HepG2 (cell line): ENCODE measurements at regions not wholly inside any gene's neighbourhood (a gene's known extent, or its start where the extent isn't known, plus 50 kb on each side); places are given as distances from the start of the nearest gene placed in this dataset.

ENCODE experiments used
- ATAC-seq: fragments of 200-7000 bp; cut with Tn5 transposase; 3 replicates; pipeline ENCODE4 v1.9.1; 2020; ENCODE audit warnings: mild to moderate bottlenecking, moderate library complexity
- BruUV-seq: library from RNA; stranded (reverse); fragments of 400-500 nt; replicated peaks from 2 replicates; lab custom pipeline; 2021; lab: Mats Ljungman, UMichigan
- CTCF ChIA-PET: fragments of 300-600 bp; formaldehyde crosslinking; extraction: SDS; loops from one replicate; lab custom pipeline; 2021; ENCODE audit warnings: low total read pairs, inconsistent platforms, low intra/inter-chr PET ratio; lab: Yijun Ruan, JAX
- POLR2A ChIA-PET: fragments of 350-600 bp; sonication (Branson Sonifier 250); formaldehyde crosslinking; loops from one replicate; lab custom pipeline; 2020; ENCODE audit warnings: antibody characterized with exemption, inconsistent platforms; lab: Yijun Ruan, JAX
- DNase-seq: peaks from one replicate; pipeline ENCODE4 v3.0.0-alpha.2; 2015; ENCODE audit warnings: low spot score
- FAIRE-seq: peaks from 3 replicates; lab custom pipeline; 2011; peaks lifted over from hg19 to GRCh38; lab: Jason Lieb, UNC
- H2AFZ ChIP-seq: one replicate; pipeline ENCODE4 v1.6.1; 2011; ENCODE audit warnings: low read length, inconsistent platforms
- H3K27ac ChIP-seq: fragments of 300-600 bp; 3 replicates; pipeline ENCODE4 v1.8.0; 2011; ENCODE audit warnings: mixed run types, mild to moderate bottlenecking, mixed read lengths, low read length, inconsistent platforms; ENCODE audit not compliant: insufficient read depth; ENCODE audit errors: extremely low read length
- H3K27me3 ChIP-seq, 2 experiments: fragments of 200-600 bp in 1 of 2; 2 replicates in 1 of 2; 3 replicates in 1 of 2; pipeline versions ENCODE4 v1.6.0 to v1.8.0; 2011; ENCODE audit warnings: low read length in 2 of 2, mild to moderate bottlenecking in 2 of 2, moderate library complexity in 2 of 2, inconsistent platforms in 1 of 2; ENCODE audit not compliant: insufficient read depth in 2 of 2, control insufficient read depth in 1 of 2
- H3K36me3 ChIP-seq, 2 experiments: fragments of 200-600 bp in 1 of 2; replicated peaks in 1 of 2; 2 replicates in 1 of 2; 3 replicates in 1 of 2; pipeline versions ENCODE4 v1.5.1 to v1.8.0; 2011; ENCODE audit warnings: low read length in 2 of 2, inconsistent platforms in 1 of 2; ENCODE audit not compliant: insufficient read depth in 2 of 2, control insufficient read depth in 1 of 2
- H3K4me1 ChIP-seq: 2 replicates; pipeline ENCODE4 v1.5.1; 2012; ENCODE audit warnings: low read length, inconsistent platforms; ENCODE audit not compliant: insufficient read depth
- H3K4me2 ChIP-seq: 2 replicates; pipeline ENCODE4 v1.6.0; 2011; ENCODE audit warnings: low read depth, low read length, inconsistent platforms
- H3K4me3 ChIP-seq, 3 experiments: fragments of 200-600 bp in 1 of 3; sonication (generic), shearing (Covaris generic) in 1 of 3; replicated peaks in 1 of 3; 2 replicates each; pipeline ENCODE4 v1.5.1; 2011 to 2016; ENCODE audit warnings: low read length in 3 of 3, inconsistent platforms in 2 of 3, low read depth in 2 of 3, mild to moderate bottlenecking in 2 of 3, control low read depth in 1 of 3, mixed read lengths in 1 of 3; ENCODE audit not compliant: insufficient read depth in 1 of 3
- H3K79me2 ChIP-seq: one replicate; pipeline ENCODE4 v1.6.1; 2011; ENCODE audit warnings: low read length, inconsistent platforms; ENCODE audit not compliant: insufficient read depth
- H3K9ac ChIP-seq: 2 replicates; pipeline ENCODE4 v1.6.0; 2011; ENCODE audit warnings: mild to moderate bottlenecking, low read depth, low read length, inconsistent platforms; ENCODE audit not compliant: insufficient read depth
- H3K9me3 ChIP-seq: 2 replicates; pipeline ENCODE4 v1.5.1; 2012; ENCODE audit warnings: mild to moderate bottlenecking, low read length
- H4K20me1 ChIP-seq: 2 replicates; pipeline ENCODE4 v1.6.0; 2011; ENCODE audit warnings: inconsistent platforms, mild to moderate bottlenecking, low read length, moderate library complexity; ENCODE audit not compliant: insufficient read depth
- ARID2 ChIP-seq: sonication (generic); formaldehyde crosslinking; IDR thresholded peaks from 2 replicates; pipeline ENCODE4 v1.8.1; 2022; ENCODE audit warnings: mild to moderate bottlenecking, missing genetic modification reagents, borderline replicate concordance
- CBX5 ChIP-seq: sonication (generic); formaldehyde crosslinking; IDR thresholded peaks from 2 replicates; pipeline ENCODE4 v1.4.0; 2020; ENCODE audit warnings: missing genetic modification reagents, borderline replicate concordance
- GABPB1 ChIP-seq: IDR thresholded peaks from 2 replicates; pipeline ENCODE4 v1.6.1; 2016; ENCODE audit warnings: mild to moderate bottlenecking, missing genetic modification reagents, moderate library complexity, missing compliant biosample characterization
- GLMP ChIP-seq: sonication (generic); formaldehyde crosslinking; IDR thresholded peaks from 2 replicates; pipeline ENCODE4 v1.9.0; 2021; ENCODE audit warnings: missing genetic modification reagents, mild to moderate bottlenecking, borderline replicate concordance
- GRHL1 ChIP-seq: sonication (generic); formaldehyde crosslinking; conservative IDR thresholded peaks from 2 replicates; pipeline ENCODE4 v1.8.0; 2022; ENCODE audit warnings: missing genetic modification reagents
- GTF2F1 ChIP-seq: fragments of 150-350 bp; IDR thresholded peaks from 2 replicates; pipeline ENCODE4 v1.6.1; 2014; ENCODE audit warnings: low read length
- HMGA1 ChIP-seq: sonication (generic); formaldehyde crosslinking; conservative IDR thresholded peaks from 2 replicates; pipeline ENCODE4 v1.4.0; 2020; ENCODE audit warnings: missing genetic modification reagents
- PLSCR1 ChIP-seq: sonication (generic); formaldehyde crosslinking; IDR thresholded peaks from 2 replicates; pipeline ENCODE4 v1.5.0; 2020; ENCODE audit warnings: missing genetic modification reagents, mild to moderate bottlenecking, borderline replicate concordance
- ZNF329 ChIP-seq: sonication (generic); formaldehyde crosslinking; IDR thresholded peaks from 2 replicates; pipeline ENCODE4 v1.9.0; 2021; ENCODE audit warnings: low read depth, mild to moderate bottlenecking, missing genetic modification reagents
- ZNF790 ChIP-seq: sonication (generic); formaldehyde crosslinking; IDR thresholded peaks from 2 replicates; pipeline ENCODE4 v1.8.0; 2022; ENCODE audit warnings: missing genetic modification reagents, mild to moderate bottlenecking, borderline replicate concordance
- ZUFSP ChIP-seq: sonication (generic); formaldehyde crosslinking; IDR thresholded peaks from 2 replicates; pipeline ENCODE4 v1.9.0; 2021; ENCODE audit warnings: missing genetic modification reagents, mild to moderate bottlenecking, borderline replicate concordance
- WGBS: methylation state at CpG from one replicate; pipeline ENCODE4 v1.1.6; 2017; ENCODE audit warnings: low lambda C conversion rate; 5-methylcytosine and 5-hydroxymethylcytosine counted together
- in situ Hi-C: cut with HindIII; loops from 2 replicates; pipeline ENCODE4 v1.10.0; 2017; ENCODE audit warnings: low pct_unique_long_range_greater_than_20kb; ENCODE audit not compliant: extremely low pct_ligation_motif_present
- intact Hi-C: fragments of 100-400 bp; cut with micrococcal nuclease; formaldehyde crosslinking; loops from one replicate; pipeline ENCODE4 v1.10.0; 2022; ENCODE audit not compliant: unreplicated experiment
- TF ChIP-seq, protein P1 (sequence below): sonication (generic); formaldehyde crosslinking; IDR thresholded peaks from 2 replicates; pipeline ENCODE4 v1.8.1; 2023; ENCODE audit warnings: mild to moderate bottlenecking, inconsistent platforms, moderate library complexity, missing genetic modification reagents, borderline replicate concordance
- TF ChIP-seq, protein P2 (sequence below): IDR thresholded peaks from 2 replicates; pipeline ENCODE4 v1.4.0; 2020; ENCODE audit warnings: mild to moderate bottlenecking, missing genetic modification reagents

DNA sequence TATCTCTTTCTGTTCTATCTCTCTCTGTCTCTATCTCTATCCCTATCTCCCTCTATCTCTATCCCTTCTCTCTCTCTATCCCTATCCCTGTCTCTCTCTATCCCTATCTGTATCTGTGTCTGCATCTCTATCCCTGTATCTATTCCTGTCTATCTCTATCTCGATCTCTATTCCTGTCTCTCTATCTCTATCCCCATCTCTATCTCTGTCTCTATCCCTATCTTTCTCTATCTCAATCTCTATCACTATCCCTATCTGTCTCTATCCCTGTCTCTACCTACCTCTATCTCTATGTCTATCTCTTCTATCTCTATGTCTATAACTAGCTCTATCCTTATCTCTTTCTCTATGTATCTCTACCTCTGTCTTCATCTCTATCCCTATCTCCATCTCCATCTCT is 141.4 kb upstream of the KCNJ6 start:
- POLR2A ChIA-PET: no interaction called here
- WGBS: 0% methylated on average over 1 of the region's 1 CpG
- CTCF ChIA-PET: no interaction called here
- Histone ChIP-seq H3K9ac (no peak overlapping the region), H3K4me3 (no peak overlapping the region), H3K79me2 (no peaks in the 10 kb centered on the region), H3K4me1 (no peaks in the 10 kb centered on the region), H3K27me3 (no peaks in the 10 kb centered on the region), H3K27ac (no peak overlapping the region), H2AFZ (no peak overlapping the region), H3K36me3 (no peaks in the 10 kb centered on the region), H3K9me3 (peaks cover 49% of the 10 kb centered on the region), H4K20me1 (no peaks in the 10 kb centered on the region), H3K4me2 (no peak overlapping the region)
- no TSS peak for BruUV-seq
- ATAC-seq (no peak), DNase-seq (no peak), FAIRE-seq (no peak)
- intact Hi-C loops (no loop called here), in situ Hi-C loops (no loop called here)
- TF ChIP-seq ZUFSP (no peak), GRHL1 (no peak), CBX5 (no peak), PLSCR1 (no peak), GLMP (CRISPR knock-in tag) (no peak), GABPB1 (CRISPR knock-in tag) (no peak), ZNF790 (CRISPR knock-in tag) (no peak), ZNF329 (no peak), HMGA1 (CRISPR knock-in tag) (no peak), ARID2 (CRISPR knock-in tag) (no peak), GTF2F1 (no peak)
- TF ChIP-seq, protein P1, sequence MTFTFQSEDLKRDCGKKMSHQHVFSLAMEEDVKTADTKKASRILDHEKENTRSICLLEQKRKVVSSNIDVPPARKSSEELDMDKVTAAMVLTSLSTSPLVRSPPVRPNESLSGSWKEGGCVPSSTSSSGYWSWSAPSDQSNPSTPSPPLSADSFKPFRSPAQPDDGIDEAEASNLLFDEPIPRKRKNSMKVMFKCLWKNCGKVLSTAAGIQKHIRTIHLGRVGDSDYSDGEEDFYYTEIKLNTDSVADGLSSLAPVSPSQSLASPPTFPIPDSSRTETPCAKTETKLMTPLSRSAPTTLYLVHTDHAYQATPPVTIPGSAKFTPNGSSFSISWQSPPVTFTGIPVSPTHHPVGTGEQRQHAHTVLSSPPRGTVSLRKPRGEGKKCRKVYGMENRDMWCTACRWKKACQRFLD (CRISPR knock-in tag): no peak
- TF ChIP-seq, protein P2, sequence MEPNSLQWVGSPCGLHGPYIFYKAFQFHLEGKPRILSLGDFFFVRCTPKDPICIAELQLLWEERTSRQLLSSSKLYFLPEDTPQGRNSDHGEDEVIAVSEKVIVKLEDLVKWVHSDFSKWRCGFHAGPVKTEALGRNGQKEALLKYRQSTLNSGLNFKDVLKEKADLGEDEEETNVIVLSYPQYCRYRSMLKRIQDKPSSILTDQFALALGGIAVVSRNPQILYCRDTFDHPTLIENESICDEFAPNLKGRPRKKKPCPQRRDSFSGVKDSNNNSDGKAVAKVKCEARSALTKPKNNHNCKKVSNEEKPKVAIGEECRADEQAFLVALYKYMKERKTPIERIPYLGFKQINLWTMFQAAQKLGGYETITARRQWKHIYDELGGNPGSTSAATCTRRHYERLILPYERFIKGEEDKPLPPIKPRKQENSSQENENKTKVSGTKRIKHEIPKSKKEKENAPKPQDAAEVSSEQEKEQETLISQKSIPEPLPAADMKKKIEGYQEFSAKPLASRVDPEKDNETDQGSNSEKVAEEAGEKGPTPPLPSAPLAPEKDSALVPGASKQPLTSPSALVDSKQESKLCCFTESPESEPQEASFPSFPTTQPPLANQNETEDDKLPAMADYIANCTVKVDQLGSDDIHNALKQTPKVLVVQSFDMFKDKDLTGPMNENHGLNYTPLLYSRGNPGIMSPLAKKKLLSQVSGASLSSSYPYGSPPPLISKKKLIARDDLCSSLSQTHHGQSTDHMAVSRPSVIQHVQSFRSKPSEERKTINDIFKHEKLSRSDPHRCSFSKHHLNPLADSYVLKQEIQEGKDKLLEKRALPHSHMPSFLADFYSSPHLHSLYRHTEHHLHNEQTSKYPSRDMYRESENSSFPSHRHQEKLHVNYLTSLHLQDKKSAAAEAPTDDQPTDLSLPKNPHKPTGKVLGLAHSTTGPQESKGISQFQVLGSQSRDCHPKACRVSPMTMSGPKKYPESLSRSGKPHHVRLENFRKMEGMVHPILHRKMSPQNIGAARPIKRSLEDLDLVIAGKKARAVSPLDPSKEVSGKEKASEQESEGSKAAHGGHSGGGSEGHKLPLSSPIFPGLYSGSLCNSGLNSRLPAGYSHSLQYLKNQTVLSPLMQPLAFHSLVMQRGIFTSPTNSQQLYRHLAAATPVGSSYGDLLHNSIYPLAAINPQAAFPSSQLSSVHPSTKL: no peak
